ENCODE measurements at regions not wholly inside any gene's neighbourhood (a gene's known extent, or its start where the extent isn't known, plus 50 kb on each side); places are given as distances from the start of the nearest gene placed in this dataset.

- TF ChIP-seq ELK4 (CRISPR knock-in tag; IDR thresholded peaks at IDR 0.05; ENCODE audit: borderline replicate concordance): no peak
- no peak for TF ChIP-seq SNAPC4 (CRISPR knock-in tag; IDR thresholded peaks at IDR 0.05)
- no peak; the same call in 1 of the 2 replicates for TF ChIP-seq ZNF343 (CRISPR knock-in tag; IDR thresholded peaks at IDR 0.05)
- TF ChIP-seq KAT7 (CRISPR knock-in tag; IDR thresholded peaks at IDR 0.05; ENCODE audit: borderline replicate concordance): peak; percentile 93
- no peak for TF ChIP-seq ATF7 (IDR thresholded peaks at IDR 0.05)
- peak; percentile 43 for TF ChIP-seq ATF7 (CRISPR knock-in tag; IDR thresholded peaks at IDR 0.05)
- TF ChIP-seq ZNF512B (CRISPR knock-in tag; IDR thresholded peaks at IDR 0.05; ENCODE audit: borderline replicate concordance): no peak
- 0 out of 2 replicates have a peak, but pooled peaks have one; percentile 11 for TF ChIP-seq FOXK1 (CRISPR knock-in tag; IDR thresholded peaks at IDR 0.05; ENCODE audit: borderline replicate concordance, low read depth)
- TF ChIP-seq, protein P1, sequence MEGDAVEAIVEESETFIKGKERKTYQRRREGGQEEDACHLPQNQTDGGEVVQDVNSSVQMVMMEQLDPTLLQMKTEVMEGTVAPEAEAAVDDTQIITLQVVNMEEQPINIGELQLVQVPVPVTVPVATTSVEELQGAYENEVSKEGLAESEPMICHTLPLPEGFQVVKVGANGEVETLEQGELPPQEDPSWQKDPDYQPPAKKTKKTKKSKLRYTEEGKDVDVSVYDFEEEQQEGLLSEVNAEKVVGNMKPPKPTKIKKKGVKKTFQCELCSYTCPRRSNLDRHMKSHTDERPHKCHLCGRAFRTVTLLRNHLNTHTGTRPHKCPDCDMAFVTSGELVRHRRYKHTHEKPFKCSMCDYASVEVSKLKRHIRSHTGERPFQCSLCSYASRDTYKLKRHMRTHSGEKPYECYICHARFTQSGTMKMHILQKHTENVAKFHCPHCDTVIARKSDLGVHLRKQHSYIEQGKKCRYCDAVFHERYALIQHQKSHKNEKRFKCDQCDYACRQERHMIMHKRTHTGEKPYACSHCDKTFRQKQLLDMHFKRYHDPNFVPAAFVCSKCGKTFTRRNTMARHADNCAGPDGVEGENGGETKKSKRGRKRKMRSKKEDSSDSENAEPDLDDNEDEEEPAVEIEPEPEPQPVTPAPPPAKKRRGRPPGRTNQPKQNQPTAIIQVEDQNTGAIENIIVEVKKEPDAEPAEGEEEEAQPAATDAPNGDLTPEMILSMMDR (CRISPR knock-in tag; IDR thresholded peaks at IDR 0.05): peak; percentile 55
- TF ChIP-seq ZFP91 (CRISPR knock-in tag; IDR thresholded peaks at IDR 0.05; ENCODE audit: borderline replicate concordance): peak; percentile 78
- TF ChIP-seq SPEN (CRISPR knock-in tag; IDR thresholded peaks at IDR 0.05; ENCODE audit: low read depth): peak; percentile 71
- TF ChIP-seq, protein P2, sequence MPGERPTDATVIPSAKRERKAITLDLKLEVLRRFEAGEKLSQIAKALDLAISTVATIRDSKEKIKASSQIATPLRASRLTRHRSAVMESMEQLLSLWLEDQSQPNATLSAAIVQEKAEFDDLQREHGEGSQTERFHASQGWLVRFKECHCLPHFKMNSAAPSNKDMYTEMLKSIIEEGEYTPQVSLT (CRISPR knock-in tag; IDR thresholded peaks at IDR 0.05; ENCODE audit: borderline replicate concordance, low read depth): no peak; the same call in 1 of the 2 replicates
These were observed 140.5 kb downstream of the SEC14L1 start (continued) for GRCh38 chr17:77281122-77281903.

All from HepG2 (cell line).